SK-N-SH (cell line): ENCODE measurements at regions not wholly inside any gene's neighbourhood (a gene's known extent, or its start where the extent isn't known, plus 50 kb on each side); places are given as distances from the start of the nearest gene placed in this dataset.

ENCODE experiments used
- CTCF ChIA-PET: fragments of 300-600, 350-600 bp; formaldehyde crosslinking; extraction: SDS; loops from one replicate; lab custom pipeline; 2021; lab: Yijun Ruan, JAX
- POLR2A ChIA-PET: fragments of 350-600 bp; sonication (Branson Sonifier 250); formaldehyde crosslinking; extraction: SDS; loops from one replicate; lab custom pipeline; 2020; ENCODE audit warnings: antibody characterized with exemption, inconsistent platforms; lab: Yijun Ruan, JAX
- DNase-seq: peaks from one replicate; pipeline ENCODE4 v3.0.0; 2012
- H2AFZ ChIP-seq: fragments of 200-600 bp; sonication (generic); 2 replicates; pipeline ENCODE4 v1.8.1; 2016; ENCODE audit warnings: antibody characterized with exemption, mild to moderate bottlenecking, low read depth
- H3F3A ChIP-seq: fragments of 200-600 bp; sonication (generic); replicated peaks from 2 replicates; pipeline ENCODE3; 2016; ENCODE audit warnings: antibody characterized with exemption, mild to moderate bottlenecking; ENCODE audit not compliant: insufficient read depth
- H3K27ac ChIP-seq, 2 experiments: fragments of 200-500 bp in 1 of 2; fragments of 200-600 bp in 1 of 2; sonication (Bioruptor generic) in 1 of 2; sonication (generic), shearing (Covaris generic) in 1 of 2; 2 replicates each; pipeline versions ENCODE4 v1.5.1 to v1.6.1; 2014 to 2016; ENCODE audit warnings: low read depth in 2 of 2, inconsistent platforms in 1 of 2, low read length in 1 of 2, mild to moderate bottlenecking in 1 of 2, mixed read lengths in 1 of 2
- H3K27me3 ChIP-seq: fragments of 200-600 bp; sonication (generic), shearing (Covaris generic); 2 replicates; pipeline ENCODE4 v1.6.1; 2016; ENCODE audit warnings: mixed run types; ENCODE audit not compliant: insufficient read depth
- H3K36me3 ChIP-seq, 2 experiments: fragments of 200-500 bp in 1 of 2; fragments of 200-600 bp in 1 of 2; sonication (Bioruptor generic) in 1 of 2; sonication (generic) in 1 of 2; replicated peaks in 1 of 2; 2 replicates each; pipeline versions ENCODE3 to v1.5.1; 2014 to 2016; ENCODE audit warnings: low read length in 1 of 2, mild to moderate bottlenecking in 1 of 2; ENCODE audit not compliant: insufficient read depth in 2 of 2, control insufficient read depth in 1 of 2
- H3K4me1 ChIP-seq, 2 experiments: fragments of 200-500 bp in 1 of 2; fragments of 200-600 bp in 1 of 2; sonication (Bioruptor generic) in 1 of 2; sonication (generic), shearing (Covaris generic) in 1 of 2; 2 replicates each; pipeline versions ENCODE4 v1.5.1 to v1.6.1; 2014 to 2016; ENCODE audit warnings: low read depth in 1 of 2, low read length in 1 of 2, mixed run types in 1 of 2; ENCODE audit not compliant: insufficient read depth in 2 of 2, control insufficient read depth in 1 of 2
- H3K4me2 ChIP-seq: fragments of 200-600 bp; sonication (generic), shearing (Covaris generic); 2 replicates; pipeline ENCODE4 v1.6.1; 2017; ENCODE audit warnings: mixed run types
- H3K4me3 ChIP-seq, 2 experiments: fragments of 200-500 bp in 1 of 2; fragments of 200-600 bp in 1 of 2; sonication (Bioruptor generic) in 1 of 2; sonication (generic), shearing (Covaris generic) in 1 of 2; 2 replicates each; pipeline versions ENCODE4 v1.5.1 to v1.8.1; 2014 to 2016; ENCODE audit warnings: low read depth in 2 of 2, inconsistent platforms in 1 of 2, low read length in 1 of 2, mild to moderate bottlenecking in 1 of 2, mixed read lengths in 1 of 2, moderate library complexity in 1 of 2
- H3K79me2 ChIP-seq: fragments of 200-600 bp; sonication (generic); 2 replicates; pipeline ENCODE4 v1.8.1; 2017; ENCODE audit warnings: mild to moderate bottlenecking; ENCODE audit not compliant: insufficient read depth
- H3K9ac ChIP-seq: fragments of 200-600 bp; sonication (generic); 2 replicates; pipeline ENCODE4 v1.6.1; 2017; ENCODE audit warnings: mixed run types
- H3K9me2 ChIP-seq: fragments of 200-600 bp; sonication (generic); 2 replicates; pipeline ENCODE4 v1.6.1; 2017; ENCODE audit warnings: mixed run types
- H3K9me3 ChIP-seq: fragments of 200-600 bp; sonication (generic); 2 replicates; pipeline ENCODE4 v1.6.1; 2017; ENCODE audit warnings: mixed run types, mild to moderate bottlenecking, moderate library complexity
- H4K20me1 ChIP-seq: fragments of 200-600 bp; sonication (generic); 2 replicates; pipeline ENCODE4 v1.6.1; 2017; ENCODE audit warnings: mild to moderate bottlenecking, mixed run types; ENCODE audit not compliant: insufficient read depth
- CTCF ChIP-seq: fragments of 200-600 bp; sonication (generic); IDR thresholded peaks from 2 replicates; pipeline ENCODE4 v1.6.1; 2017; ENCODE audit warnings: antibody characterized with exemption, mild to moderate bottlenecking, moderate library complexity
- ELF1 ChIP-seq: IDR thresholded peaks from 2 replicates; pipeline ENCODE4 v1.4.0; 2012
- FOSL2 ChIP-seq: IDR thresholded peaks from 2 replicates; pipeline ENCODE4 v1.4.0; 2012; ENCODE audit warnings: low read depth, mild to moderate bottlenecking, moderate library complexity, borderline replicate concordance
- IRF3 ChIP-seq: fragments of 150-350 bp; IDR thresholded peaks from 2 replicates; pipeline ENCODE4 v1.6.1; 2016; ENCODE audit warnings: mild to moderate bottlenecking, low read depth, low read length
- MAX ChIP-seq: IDR thresholded peaks from 2 replicates; pipeline ENCODE4 v1.4.0; 2012; ENCODE audit warnings: low read depth
- MEF2A ChIP-seq: IDR thresholded peaks from 2 replicates; pipeline ENCODE4 v1.4.0; 2012; ENCODE audit warnings: low read depth, borderline replicate concordance
- MXI1 ChIP-seq: IDR thresholded peaks from 2 replicates; pipeline ENCODE4 v1.6.1; 2012; ENCODE audit warnings: mild to moderate bottlenecking, low read depth, low read length, improper control_type of control experiment
- PBX3 ChIP-seq: IDR thresholded peaks from 2 replicates; pipeline ENCODE4; 2012
- POLR2AphosphoS5 ChIP-seq: IDR thresholded peaks from 2 replicates; pipeline ENCODE4 v1.6.1; 2012; ENCODE audit warnings: low read depth, low read length
- RAD21 ChIP-seq: IDR thresholded peaks from 2 replicates; pipeline ENCODE4 v1.6.1; 2012; ENCODE audit warnings: mild to moderate bottlenecking, low read length
- RCOR1 ChIP-seq: fragments of 150-350 bp; IDR thresholded peaks from 2 replicates; pipeline ENCODE4 v1.6.1; 2017; ENCODE audit warnings: antibody characterized with exemption, low read length
- RXRA ChIP-seq: IDR thresholded peaks from 2 replicates; pipeline ENCODE4 v1.4.0; 2012; ENCODE audit warnings: low read depth, mild to moderate bottlenecking, borderline replicate concordance
- SIN3A ChIP-seq: IDR thresholded peaks from 2 replicates; pipeline ENCODE4 v1.6.1; 2012; ENCODE audit warnings: low read depth, mild to moderate bottlenecking, low read length, moderate library complexity, borderline replicate concordance
- SMC3 ChIP-seq: IDR thresholded peaks from 2 replicates; pipeline ENCODE4 v1.6.1; 2012; ENCODE audit warnings: low read depth, low read length, improper control_type of control experiment
- TAF1 ChIP-seq: IDR thresholded peaks from 2 replicates; pipeline ENCODE4 v1.6.1; 2012; ENCODE audit warnings: low read depth, mild to moderate bottlenecking, low read length, moderate library complexity, borderline replicate concordance
- USF2 ChIP-seq: fragments of 150-350 bp; IDR thresholded peaks from 2 replicates; pipeline ENCODE4 v1.6.1; 2017; ENCODE audit warnings: antibody characterized with exemption, low read length, low read depth, borderline replicate concordance
- WGBS: methylation state at CpG from one replicate; pipeline ENCODE4 v1.1.6; 2017; ENCODE audit warnings: low lambda C conversion rate; 5-methylcytosine and 5-hydroxymethylcytosine counted together

GRCh38 chr20:47861116-47861515, 75.8 kb upstream of the SULF2 start:
- no peak overlapping the region for H3K27ac ChIP-seq
- no peak overlapping the region for H3K4me3 ChIP-seq
- H3K36me3 ChIP-seq, result no peaks in the 10 kb centered on the region
- H3K27me3 ChIP-seq, result peaks cover 7% of the 10 kb centered on the region; the same call in 1 of the 2 replicates
- no peak overlapping the region for H3K4me2 ChIP-seq
- no peaks in the 10 kb centered on the region for H4K20me1 ChIP-seq
- no peaks in the 10 kb centered on the region for H3K79me2 ChIP-seq
- H2AFZ ChIP-seq, result no peak overlapping the region
- H3K9ac ChIP-seq, result no peak overlapping the region
- peaks cover 0 to 4% of the 10 kb centered on the region in 2 experiments; a peak in 1 of 4 replicates for H3K4me1 ChIP-seq
- no peak for DNase-seq
- no peaks in the 10 kb centered on the region for H3K9me3 ChIP-seq
- CTCF ChIA-PET, result no interaction called here
- no peaks in the 10 kb centered on the region for H3K9me2 ChIP-seq
- TF ChIP-seq RAD21, result no peak
- no peak for TF ChIP-seq PBX3
- no peak for TF ChIP-seq TAF1
- TF ChIP-seq SIN3A, result no peak
- no peak for TF ChIP-seq RXRA
- no peak for TF ChIP-seq CTCF
- no peak for TF ChIP-seq ELF1
- no peak for TF ChIP-seq MEF2A
- no peak for TF ChIP-seq MXI1
- no peak for TF ChIP-seq FOSL2
- no peak for TF ChIP-seq POLR2AphosphoS5
- TF ChIP-seq MAX, result no peak
- no peak for TF ChIP-seq USF2
- no peak for TF ChIP-seq IRF3
- TF ChIP-seq RCOR1, result no peak
- no peak for TF ChIP-seq SMC3
- POLR2A ChIA-PET, result no interaction called here
- no peaks in the 10 kb centered on the region for H3F3A ChIP-seq
- WGBS, result 70% methylated on average over 5 of the region's 5 CpGs
